Gastroesophageal sphincter (tissue), 4 donors: ENCODE measurements at regions not wholly inside any gene's neighbourhood (a gene's known extent, or its start where the extent isn't known, plus 50 kb on each side); places are given as distances from the start of the nearest gene placed in this dataset.

Experiments used
- ATAC-seq: fragments of 150-250 bp; one replicate; pipeline ENCODE4 v1.9.1; 2016; ENCODE audit warnings: mild to moderate bottlenecking, moderate library complexity
- H3K27ac ChIP-seq, 4 donors: fragments of 200-600 bp; sonication (generic) in 3 of 4; 1 replicate in 3 of 4; 2 replicates in 1 of 4; pipeline ENCODE4 v1.5.1; 2016 to 2019
- H3K27me3 ChIP-seq: fragments of 200-600 bp; sonication (generic); one replicate; pipeline ENCODE4 v1.5.1; 2019
- H3K36me3 ChIP-seq, 2 donors: fragments of 200-600 bp; sonication (generic); one replicate each; pipeline ENCODE4 v1.5.1; 2019; ENCODE audit warnings: control low read depth in 1 of 2
- H3K4me1 ChIP-seq, 3 donors: fragments of 200-600 bp; sonication (generic); 1 replicate in 2 of 3; 2 replicates in 1 of 3; pipeline ENCODE4 v1.5.1; 2016 to 2019; ENCODE audit warnings: control low read depth in 2 of 3
- H3K4me3 ChIP-seq, 2 donors: fragments of 200-600 bp; sonication (generic); one replicate each; pipeline ENCODE4 v1.5.1; 2019; ENCODE audit warnings: mild to moderate bottlenecking in 1 of 2, moderate library complexity in 1 of 2
- H3K9me3 ChIP-seq, 3 donors: fragments of 200-600 bp; sonication (generic); one replicate each; pipeline ENCODE4 v1.5.1; 2017 to 2019; ENCODE audit warnings: control low read depth in 2 of 3
- CTCF ChIP-seq, 4 experiments: fragments of 200-600 bp in 2 of 4; fragments of 450-650 bp in 2 of 4; sonication (generic) in 1 of 4; IDR thresholded peaks; one replicate each; pipeline ENCODE4 v1.5.1; 2017 to 2019; ENCODE audit warnings: antibody characterized with exemption in 4 of 4, mild to moderate bottlenecking in 2 of 4, moderate library complexity in 2 of 4
- EP300 ChIP-seq: sonication (generic); formaldehyde crosslinking; IDR thresholded peaks from one replicate; pipeline ENCODE4 v1.6.1; 2017; ENCODE audit warnings: antibody characterized with exemption, mild to moderate bottlenecking
- POLR2A ChIP-seq, 2 donors: fragments of 450-650 bp; IDR thresholded peaks; one replicate each; pipeline ENCODE4 v1.6.1; 2017; ENCODE audit warnings: antibody characterized with exemption in 2 of 2, mild to moderate bottlenecking in 2 of 2, moderate library complexity in 1 of 2
- POLR2AphosphoS5 ChIP-seq: sonication (generic); formaldehyde crosslinking; IDR thresholded peaks from one replicate; pipeline ENCODE4 v1.6.1; 2017; ENCODE audit warnings: antibody characterized with exemption
- WGBS, 2 donors: methylation state at CpG; one replicate each; pipeline ENCODE4 v1.1.5; 2018; ENCODE audit warnings: low coverage in 1 of 2; 5-methylcytosine and 5-hydroxymethylcytosine counted together

GRCh38 chr12:61502179-61502578, 758.0 kb upstream of the USP15 start:
- Histone ChIP-seq H3K27ac (no peak overlapping the region), H3K9me3 (no peaks in the 10 kb centered on the region), H3K4me3 (no peak overlapping the region), H3K27me3 (no peaks in the 10 kb centered on the region), H3K4me1 (no peaks in the 10 kb centered on the region), H3K36me3 (no peaks in the 10 kb centered on the region)
- ATAC-seq = no peak
- TF ChIP-seq POLR2A (IDR thresholded peaks at IDR 0.05) (no peak), POLR2AphosphoS5 (no peak), CTCF (IDR thresholded peaks at IDR 0.05) (no peak), EP300 (no peak)

GRCh38 chr12:61504396-61505080, 755.7 kb upstream of the USP15 start:
- no peaks in the 10 kb centered on the region for H3K4me1 ChIP-seq
- TF ChIP-seq EP300 (no peak), POLR2A (IDR thresholded peaks at IDR 0.05) (no peak), CTCF (IDR thresholded peaks at IDR 0.05) (no peak), POLR2AphosphoS5 (no peak)
- no peak for ATAC-seq
- H3K4me3 ChIP-seq = no peak overlapping the region
- no peaks in the 10 kb centered on the region for H3K27me3 ChIP-seq
- WGBS, 2 donors = 9 to 25% methylated on average over 1 of the region's 1 CpG
- no peak overlapping the region for H3K27ac ChIP-seq
- H3K9me3 ChIP-seq = no peaks in the 10 kb centered on the region
- no peaks in the 10 kb centered on the region for H3K36me3 ChIP-seq

GRCh38 chr12:61513499-61513898, 746.7 kb upstream of the USP15 start:
- Histone ChIP-seq H3K36me3 (no peaks in the 10 kb centered on the region), H3K27ac (no peak overlapping the region), H3K4me3 (no peak overlapping the region), H3K27me3 (no peaks in the 10 kb centered on the region), H3K9me3 (no peaks in the 10 kb centered on the region), H3K4me1 (no peaks in the 10 kb centered on the region)
- WGBS, 2 donors = 76 to 100% methylated on average over 2 of the region's 2 CpGs
- ATAC-seq = no peak
- TF ChIP-seq EP300 = no peak
- no peak for TF ChIP-seq POLR2A (IDR thresholded peaks at IDR 0.05)
- TF ChIP-seq CTCF (IDR thresholded peaks at IDR 0.05) = no peak
- TF ChIP-seq POLR2AphosphoS5 = no peak

GRCh38 chr12:61514016-61514415, 746.2 kb upstream of the USP15 start:
- Histone ChIP-seq H3K4me1 (peaks cover 0 to under 1% (median 0%) of the 10 kb centered on the region in 3 donors), H3K9me3 (no peaks in the 10 kb centered on the region), H3K4me3 (no peak overlapping the region), H3K27ac (no peak overlapping the region), H3K27me3 (no peaks in the 10 kb centered on the region), H3K36me3 (no peaks in the 10 kb centered on the region)
- ATAC-seq = no peak
- TF ChIP-seq CTCF (IDR thresholded peaks at IDR 0.05) (no peak), POLR2AphosphoS5 (no peak), EP300 (no peak), POLR2A (IDR thresholded peaks at IDR 0.05) (no peak)
- 60 to 78% methylated on average over 7 to 8 of the region's 8 CpGs for WGBS, 2 donors

- Histone ChIP-seq H3K9me3 (no peaks in the 10 kb centered on the region), H3K4me3 (no peak overlapping the region), H3K4me1 (peaks cover 0 to 6% (median 0%) of the 10 kb centered on the region in 3 donors), H3K27ac (no peak overlapping the region), H3K36me3 (no peaks in the 10 kb centered on the region), H3K27me3 (no peaks in the 10 kb centered on the region)
- no peak for TF ChIP-seq CTCF (IDR thresholded peaks at IDR 0.05)
- no peak for TF ChIP-seq EP300
- no peak for TF ChIP-seq POLR2AphosphoS5
- no peak for TF ChIP-seq POLR2A (IDR thresholded peaks at IDR 0.05)
- no peak for ATAC-seq
- 70 to 100% methylated on average over 1 of the region's 1 CpG for WGBS, 2 donors
These were observed 738.9 kb upstream of the USP15 start for GRCh38 chr12:61521258-61521657.
